CD4-positive, CD25-positive, alpha-beta regulatory T cell (primary cell): ENCODE measurements at regions not wholly inside any gene's neighbourhood (a gene's known extent, or its start where the extent isn't known, plus 50 kb on each side); places are given as distances from the start of the nearest gene placed in this dataset.
"Not testable (repeated sequence)": the region's sequence is repeated elsewhere in the genome, so short reads cannot be mapped to it uniquely, and the experiment has no call there.

ENCODE experiments used
- ATAC-seq, 2 donors: fragments of 150-1000 bp; cut with Tn5 transposase; one replicate each; pipeline ENCODE4 v1.10.0; 2021; ENCODE audit warnings: low read depth in 2 of 2, moderate number of reproducible peaks in 2 of 2, moderate library complexity in 1 of 2
- DNase-seq, 3 donors: peaks; one replicate each; pipeline versions ENCODE4 v3.0.0 to v3.0.0-alpha.2; 2012 to 2022; ENCODE audit warnings: mixed read lengths in 1 of 3
- H3K27ac ChIP-seq: one replicate; pipeline ENCODE4 v1.7.0; 2013; ENCODE audit warnings: mild to moderate bottlenecking, low read length; ENCODE audit not compliant: insufficient read depth, poor library complexity, severe bottlenecking
- H3K27me3 ChIP-seq: one replicate; pipeline ENCODE4 v1.7.0; 2013; ENCODE audit warnings: low read length; ENCODE audit not compliant: control insufficient read depth, insufficient read depth
- H3K36me3 ChIP-seq: one replicate; pipeline ENCODE4 v1.7.0; 2013; ENCODE audit warnings: mild to moderate bottlenecking, low read length, moderate library complexity; ENCODE audit not compliant: control insufficient read depth, insufficient read depth
- H3K4me1 ChIP-seq: 2 replicates; pipeline ENCODE4 v1.7.0; 2013; ENCODE audit warnings: mild to moderate bottlenecking, low read length; ENCODE audit not compliant: insufficient read depth, control insufficient read depth, poor library complexity, severe bottlenecking
- H3K4me3 ChIP-seq: one replicate; pipeline ENCODE4 v1.7.0; 2013; ENCODE audit warnings: low read depth, mild to moderate bottlenecking, low read length, moderate library complexity
- H3K9me3 ChIP-seq, 2 experiments: 1 replicate in 1 of 2; 2 replicates in 1 of 2; pipeline ENCODE4 v1.7.0; 2013; ENCODE audit warnings: low read length in 2 of 2, mild to moderate bottlenecking in 1 of 2, moderate library complexity in 1 of 2; ENCODE audit not compliant: control insufficient read depth in 2 of 2
- H3K27ac Mint-ChIP-seq, 3 donors: one replicate each; pipeline ENCODE4 v1.8.0; 2020 to 2022; ENCODE audit warnings: mild to moderate bottlenecking in 3 of 3, mixed read lengths in 3 of 3, moderate library complexity in 2 of 3
- H3K27me3 Mint-ChIP-seq: one replicate; pipeline ENCODE4 v1.8.0; 2022; ENCODE audit warnings: mild to moderate bottlenecking, mixed read lengths
- H3K36me3 Mint-ChIP-seq: one replicate; pipeline ENCODE4 v1.8.0; 2020; ENCODE audit warnings: mixed read lengths
- H3K4me1 Mint-ChIP-seq, 4 donors: one replicate each; pipeline ENCODE4 v1.8.0; 2020 to 2022; ENCODE audit warnings: mixed read lengths in 4 of 4, mild to moderate bottlenecking in 1 of 4
- H3K4me3 Mint-ChIP-seq, 4 donors: one replicate each; pipeline ENCODE4 v1.8.0; 2020 to 2022; ENCODE audit warnings: mild to moderate bottlenecking in 4 of 4, mixed read lengths in 4 of 4, moderate library complexity in 3 of 4
- H3K9me3 Mint-ChIP-seq, 7 donors: one replicate each; pipeline ENCODE4 v1.8.0; 2020 to 2022; ENCODE audit warnings: mixed read lengths in 7 of 7, mild to moderate bottlenecking in 3 of 7, moderate library complexity in 2 of 7

DNA sequence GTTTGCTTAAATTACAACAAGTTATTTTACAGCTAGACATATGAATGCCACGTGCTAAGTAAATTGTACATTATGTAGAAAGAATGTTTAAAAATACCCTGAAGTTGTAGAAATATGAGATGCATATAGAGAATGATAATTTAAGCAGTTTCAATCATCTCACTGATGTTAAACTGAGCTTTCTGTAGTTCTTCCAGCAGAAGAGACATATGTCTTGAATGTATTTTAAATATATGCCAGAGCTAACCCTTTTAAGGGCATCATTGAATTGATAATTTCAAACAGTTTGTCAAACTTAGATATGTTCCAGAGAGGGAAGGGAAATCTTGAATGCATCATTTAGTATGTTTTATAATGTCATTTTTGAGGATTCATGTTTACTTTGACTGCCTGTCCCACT, 255.2 kb downstream of the MDFIC start:
- no peak for DNase-seq
- Histone ChIP-seq H3K27me3 (no peaks in the 10 kb centered on the region), H3K36me3 (no peaks in the 10 kb centered on the region), H3K27ac (no peak overlapping the region), H3K4me1 (no peaks in the 10 kb centered on the region), H3K4me3 (no peak overlapping the region), H3K9me3 (no peaks in the 10 kb centered on the region)
- H3K27ac Mint-ChIP-seq = no peak overlapping the region
- no peaks in the 10 kb centered on the region for H3K27me3 Mint-ChIP-seq
- H3K4me3 Mint-ChIP-seq = no peak overlapping the region
- H3K9me3 Mint-ChIP-seq = peaks cover 0 to 4% (median 0%) of the 10 kb centered on the region in 7 donors
- no peaks in the 10 kb centered on the region for H3K4me1 Mint-ChIP-seq
- no peak for ATAC-seq
- H3K36me3 Mint-ChIP-seq = no peaks in the 10 kb centered on the region

DNA sequence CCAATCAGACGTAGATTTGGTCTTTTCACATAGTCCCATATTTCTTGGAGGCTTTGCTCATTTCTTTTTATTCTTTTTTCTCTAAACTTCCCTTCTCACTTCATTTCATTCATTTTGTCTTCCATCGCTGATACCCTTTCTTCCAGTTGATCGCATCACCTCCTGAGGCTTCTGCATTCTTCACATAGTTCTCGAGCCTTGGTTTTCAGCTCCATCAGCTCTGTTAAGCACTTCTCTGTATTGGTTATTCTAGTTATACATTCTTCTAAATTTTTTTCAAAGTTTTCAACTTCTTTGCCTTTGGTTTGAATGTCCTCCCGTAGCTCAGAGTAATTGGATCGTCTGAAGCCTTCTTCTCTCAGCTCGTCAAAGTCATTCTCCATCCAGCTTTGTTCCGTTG, 250.5 kb downstream of the MDFIC start:
- H3K27ac ChIP-seq, H3K4me3 ChIP-seq, H3K27ac Mint-ChIP-seq, H3K4me1 Mint-ChIP-seq, H3K9me3 Mint-ChIP-seq, H3K9me3 ChIP-seq, H3K4me1 ChIP-seq, H3K27me3 Mint-ChIP-seq, DNase-seq, ATAC-seq, H3K36me3 Mint-ChIP-seq, H3K4me3 Mint-ChIP-seq, H3K36me3 ChIP-seq, H3K27me3 ChIP-seq: not testable (repeated sequence)

DNA sequence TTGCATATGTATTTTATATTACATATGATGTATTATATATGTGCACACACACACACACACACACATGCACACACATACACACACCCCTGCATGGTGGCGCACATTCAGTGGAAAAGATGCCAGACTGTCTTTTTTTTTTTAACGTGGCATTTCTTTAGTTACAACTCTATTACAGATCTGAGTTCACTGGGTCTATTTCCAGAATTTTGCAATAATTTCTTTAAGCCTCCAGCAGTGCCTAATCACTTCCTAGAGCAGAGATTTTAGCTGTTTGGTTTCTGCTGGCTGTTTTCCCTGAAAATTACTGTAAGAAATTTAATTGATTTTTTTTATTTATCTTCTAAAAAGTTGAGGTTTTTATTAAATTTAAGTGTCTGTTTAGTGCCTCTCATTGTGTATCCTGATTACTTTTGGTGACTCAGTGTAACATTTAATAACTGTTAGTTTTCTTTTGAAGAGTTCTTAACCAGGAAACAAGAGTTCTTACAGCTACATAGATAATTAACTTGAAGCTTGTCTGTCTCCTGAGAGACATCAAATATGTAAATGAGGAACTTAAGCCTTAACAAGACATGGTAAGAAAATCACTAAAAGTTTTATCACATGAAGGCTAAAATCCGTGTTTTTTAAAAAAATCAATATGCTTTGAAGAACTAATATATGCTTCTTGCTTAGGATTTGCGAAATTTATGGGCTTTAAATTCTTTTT, 232.0 kb downstream of the MDFIC start:
- Mint-ChIP-seq H3K27ac (no peak overlapping the region), H3K36me3 (no peaks in the 10 kb centered on the region), H3K9me3 (no peaks in the 10 kb centered on the region), H3K4me1 (no peaks in the 10 kb centered on the region), H3K4me3 (no peak overlapping the region), H3K27me3 (no peaks in the 10 kb centered on the region)
- no peaks in the 10 kb centered on the region for H3K9me3 ChIP-seq
- ATAC-seq (no peak), DNase-seq (no peak)
- H3K4me3 ChIP-seq = no peak overlapping the region
- H3K4me1 ChIP-seq = no peaks in the 10 kb centered on the region
- no peaks in the 10 kb centered on the region for H3K27me3 ChIP-seq
- no peaks in the 10 kb centered on the region for H3K36me3 ChIP-seq
- H3K27ac ChIP-seq = no peak overlapping the region

DNA sequence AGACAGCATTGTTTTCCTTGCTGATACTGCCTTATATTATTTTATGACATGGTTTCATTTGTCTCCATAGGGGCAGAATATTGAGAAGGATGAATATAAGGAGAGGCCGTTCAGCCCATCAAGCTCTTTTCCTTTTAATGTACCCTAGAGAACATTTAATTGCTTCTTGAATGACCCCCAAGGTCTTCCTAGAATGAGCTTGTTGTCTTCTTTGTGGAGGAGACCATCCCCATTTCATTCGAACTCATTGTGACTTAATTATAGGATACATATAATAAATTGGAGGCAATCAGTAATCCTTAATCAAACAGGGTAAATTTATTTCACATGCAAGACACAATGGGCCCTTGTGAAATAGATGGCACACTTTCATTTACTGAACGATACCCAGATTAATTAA, 231.3 kb downstream of the MDFIC start:
- Histone ChIP-seq H3K36me3 (no peaks in the 10 kb centered on the region), H3K4me3 (no peak overlapping the region), H3K9me3 (no peaks in the 10 kb centered on the region), H3K27ac (no peak overlapping the region), H3K4me1 (no peaks in the 10 kb centered on the region), H3K27me3 (no peaks in the 10 kb centered on the region)
- Mint-ChIP-seq H3K4me3 (no peak overlapping the region), H3K27ac (no peak overlapping the region), H3K36me3 (no peaks in the 10 kb centered on the region), H3K9me3 (no peaks in the 10 kb centered on the region), H3K27me3 (no peaks in the 10 kb centered on the region), H3K4me1 (no peaks in the 10 kb centered on the region)
- DNase-seq (no peak), ATAC-seq (no peak)

DNA sequence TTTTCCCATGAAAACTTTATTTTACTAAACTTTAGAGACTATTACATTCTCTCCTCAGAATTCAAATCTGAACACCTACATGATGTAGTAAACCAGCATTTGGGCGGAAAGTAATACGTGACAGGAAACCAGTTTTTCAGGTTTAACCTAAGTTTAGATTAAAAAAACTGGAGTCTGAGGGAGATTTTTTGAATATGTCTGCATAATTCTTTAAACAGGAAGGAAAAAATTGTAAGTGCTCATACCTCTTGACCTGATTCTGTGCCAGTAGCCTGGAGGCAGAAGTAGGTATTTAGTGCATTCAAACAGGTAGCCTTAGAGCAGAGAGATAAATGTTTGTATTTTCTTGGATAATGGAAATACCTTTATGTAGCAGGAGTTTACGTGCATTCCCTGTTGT, 224.3 kb downstream of the MDFIC start:
- Histone ChIP-seq H3K4me1 (no peaks in the 10 kb centered on the region), H3K36me3 (no peaks in the 10 kb centered on the region), H3K9me3 (no peaks in the 10 kb centered on the region), H3K27me3 (no peaks in the 10 kb centered on the region), H3K27ac (no peak overlapping the region), H3K4me3 (no peak overlapping the region)
- ATAC-seq = no peak
- no peak for DNase-seq
- Mint-ChIP-seq H3K9me3 (peaks cover 0 to 2% (median 0%) of the 10 kb centered on the region in 7 donors), H3K4me1 (no peaks in the 10 kb centered on the region), H3K27me3 (peaks cover 4% of the 10 kb centered on the region), H3K4me3 (no peak overlapping the region), H3K27ac (no peak overlapping the region), H3K36me3 (no peaks in the 10 kb centered on the region)

DNA sequence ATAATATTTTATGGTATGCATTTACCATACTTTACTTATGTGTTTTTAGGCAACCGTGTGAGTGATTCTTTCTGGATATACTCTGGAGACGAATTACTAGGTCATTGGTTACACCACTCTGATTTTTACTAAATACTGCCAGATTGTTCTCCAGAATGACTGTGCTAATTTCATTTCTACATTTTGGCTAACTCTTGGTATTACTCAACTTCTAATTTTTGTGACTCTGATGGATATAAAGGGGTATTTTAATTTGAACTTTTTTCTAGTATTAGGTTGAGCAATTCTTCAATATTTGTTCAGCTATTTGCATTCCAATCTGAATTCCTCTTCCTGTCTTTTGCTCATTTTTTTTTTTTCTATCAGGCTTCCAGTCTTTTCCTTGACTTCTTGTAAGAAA, 223.6 kb downstream of the MDFIC start:
- DNase-seq = no peak
- H3K9me3 Mint-ChIP-seq = peaks cover 0 to 4% (median 0%) of the 10 kb centered on the region in 7 donors
- no peaks in the 10 kb centered on the region for H3K4me1 Mint-ChIP-seq
- Histone ChIP-seq H3K4me3 (no peak overlapping the region), H3K27me3 (no peaks in the 10 kb centered on the region), H3K9me3 (no peaks in the 10 kb centered on the region), H3K36me3 (no peaks in the 10 kb centered on the region), H3K4me1 (no peaks in the 10 kb centered on the region), H3K27ac (no peak overlapping the region)
- no peak for ATAC-seq
- no peak overlapping the region for H3K27ac Mint-ChIP-seq
- no peak overlapping the region for H3K4me3 Mint-ChIP-seq
- peaks cover 4% of the 10 kb centered on the region for H3K27me3 Mint-ChIP-seq
- no peaks in the 10 kb centered on the region for H3K36me3 Mint-ChIP-seq

DNA sequence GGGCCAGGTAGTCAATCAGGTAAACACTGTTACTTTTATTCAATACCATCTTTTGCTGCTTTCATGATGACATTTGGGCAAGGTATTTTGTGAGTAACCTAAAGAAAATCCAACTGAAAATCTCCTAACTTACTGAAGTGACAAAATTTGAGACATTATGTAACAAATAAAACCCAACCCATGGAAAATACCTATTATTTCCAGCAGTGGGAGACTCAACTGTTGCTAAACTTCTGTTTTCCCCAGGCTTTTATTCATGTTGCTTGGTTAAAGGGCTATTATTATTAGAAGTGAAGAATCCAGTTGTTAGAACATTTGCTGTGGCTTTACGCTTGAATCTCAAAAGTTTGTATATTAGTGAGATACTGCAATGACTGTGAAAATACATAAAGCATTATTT, 215.9 kb downstream of the MDFIC start:
- Histone ChIP-seq H3K4me1 (no peaks in the 10 kb centered on the region), H3K27ac (no peak overlapping the region), H3K36me3 (no peaks in the 10 kb centered on the region), H3K9me3 (no peaks in the 10 kb centered on the region), H3K4me3 (no peak overlapping the region), H3K27me3 (no peaks in the 10 kb centered on the region)
- ATAC-seq (no peak), DNase-seq (no peak)
- H3K4me1 Mint-ChIP-seq = peaks cover 0 to 6% (median under 1%) of the 10 kb centered on the region in 4 donors
- peaks cover under 1% of the 10 kb centered on the region for H3K27me3 Mint-ChIP-seq
- H3K9me3 Mint-ChIP-seq = peaks cover 0 to 2% (median 0%) of the 10 kb centered on the region in 7 donors
- H3K4me3 Mint-ChIP-seq = no peak overlapping the region
- H3K27ac Mint-ChIP-seq = no peak overlapping the region
- no peaks in the 10 kb centered on the region for H3K36me3 Mint-ChIP-seq

DNA sequence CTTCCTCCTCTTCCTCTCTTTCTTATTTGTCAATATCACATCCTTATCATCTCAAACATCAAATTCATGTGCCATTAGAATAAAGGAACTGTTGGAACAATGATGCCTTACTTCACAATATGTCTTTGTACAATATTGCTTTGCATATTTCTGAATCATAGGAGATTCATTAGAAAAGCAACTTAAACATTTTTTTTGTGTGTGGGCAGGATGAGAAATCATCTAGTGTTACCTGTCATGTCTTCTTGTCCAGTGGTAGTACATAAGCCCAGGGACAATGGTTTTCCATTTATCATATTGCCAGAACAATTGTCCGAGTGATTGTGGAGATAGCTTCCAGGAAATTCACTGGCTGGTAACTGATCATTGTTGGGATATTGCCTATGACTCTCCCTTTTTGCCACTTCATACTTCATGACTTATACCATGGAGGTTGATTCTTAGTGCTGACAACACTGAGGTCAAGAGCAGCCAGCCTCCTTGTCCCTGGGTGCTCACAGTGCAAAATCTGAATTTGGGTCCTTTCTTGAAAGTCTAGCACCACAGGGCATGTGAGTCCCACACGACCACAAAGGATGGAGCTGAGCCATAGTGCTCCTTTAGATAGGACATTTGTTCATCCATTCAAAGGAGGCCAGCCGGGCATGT, 215.0 kb downstream of the MDFIC start:
- no peak for ATAC-seq

More for the DNA sequence above, 215.0 kb downstream of the MDFIC start:
- Histone ChIP-seq H3K4me1 (no peaks in the 10 kb centered on the region), H3K4me3 (no peak overlapping the region), H3K36me3 (no peaks in the 10 kb centered on the region), H3K27ac (no peak overlapping the region), H3K27me3 (no peaks in the 10 kb centered on the region), H3K9me3 (no peaks in the 10 kb centered on the region)
- no peaks in the 10 kb centered on the region for H3K36me3 Mint-ChIP-seq
- DNase-seq = no peak
- H3K27ac Mint-ChIP-seq = peak overlapping the region in 1 of 3 donors; percentile 11
- no peak overlapping the region for H3K4me3 Mint-ChIP-seq
- peaks cover 0 to 6% (median under 1%) of the 10 kb centered on the region in 4 donors for H3K4me1 Mint-ChIP-seq
- H3K9me3 Mint-ChIP-seq = peaks cover 0 to 2% (median 0%) of the 10 kb centered on the region in 7 donors
- no peaks in the 10 kb centered on the region for H3K27me3 Mint-ChIP-seq
